Osteoblast (primary cell): ENCODE measurements at regions not wholly inside any gene's neighbourhood (a gene's known extent, or its start where the extent isn't known, plus 50 kb on each side); places are given as distances from the start of the nearest gene placed in this dataset.

Experiments
- DNase-seq: peaks from one replicate; pipeline ENCODE4 v3.0.0; 2011; ENCODE audit warnings: low spot score, mixed read lengths; ENCODE audit not compliant: insufficient read length; ENCODE audit errors: missing footprints
- H2AFZ ChIP-seq: 2 replicates; pipeline ENCODE4 v1.6.0; 2011; ENCODE audit warnings: mild to moderate bottlenecking, low read length
- H3K27ac ChIP-seq: 2 replicates; pipeline ENCODE4 v1.5.1; 2011; ENCODE audit warnings: mild to moderate bottlenecking, low read depth, low read length, moderate library complexity
- H3K27me3 ChIP-seq: 2 replicates; pipeline ENCODE4 v1.6.0; 2012; ENCODE audit warnings: mild to moderate bottlenecking, control low read depth, inconsistent platforms, low read length, moderate library complexity; ENCODE audit not compliant: insufficient read depth
- H3K36me3 ChIP-seq: 2 replicates; pipeline ENCODE4 v1.5.1; 2011; ENCODE audit warnings: mild to moderate bottlenecking, low read length, control low read depth, moderate library complexity; ENCODE audit not compliant: insufficient read depth
- H3K4me1 ChIP-seq: 2 replicates; pipeline ENCODE4 v1.5.1; 2011; ENCODE audit warnings: mild to moderate bottlenecking, low read length, control low read depth, moderate library complexity; ENCODE audit not compliant: insufficient read depth
- H3K4me2 ChIP-seq: 2 replicates; pipeline ENCODE4 v1.6.0; 2011; ENCODE audit warnings: mild to moderate bottlenecking, low read length; ENCODE audit not compliant: insufficient read depth
- H3K4me3 ChIP-seq: fragments of 200-600 bp; sonication (generic); 3 replicates; pipeline ENCODE4 v1.5.1; 2012; ENCODE audit warnings: mild to moderate bottlenecking, low read length, inconsistent platforms; ENCODE audit not compliant: insufficient read depth
- H3K79me2 ChIP-seq: 2 replicates; pipeline ENCODE4 v1.6.0; 2012; ENCODE audit warnings: mild to moderate bottlenecking, low read length, control low read depth, inconsistent platforms; ENCODE audit not compliant: insufficient read depth
- H3K9me3 ChIP-seq: 2 replicates; pipeline ENCODE4 v1.5.1; 2011; ENCODE audit warnings: low read depth, low read length, control low read depth
- H4K20me1 ChIP-seq: 2 replicates; pipeline ENCODE4 v1.6.0; 2012; ENCODE audit warnings: mild to moderate bottlenecking, low read length, control low read depth; ENCODE audit not compliant: insufficient read depth
- CTCF ChIP-seq: IDR thresholded peaks from 2 replicates; pipeline ENCODE4 v1.5.1; 2011; ENCODE audit warnings: mild to moderate bottlenecking, low read depth, low read length, moderate library complexity; ENCODE audit errors: extremely low read depth

DNA sequence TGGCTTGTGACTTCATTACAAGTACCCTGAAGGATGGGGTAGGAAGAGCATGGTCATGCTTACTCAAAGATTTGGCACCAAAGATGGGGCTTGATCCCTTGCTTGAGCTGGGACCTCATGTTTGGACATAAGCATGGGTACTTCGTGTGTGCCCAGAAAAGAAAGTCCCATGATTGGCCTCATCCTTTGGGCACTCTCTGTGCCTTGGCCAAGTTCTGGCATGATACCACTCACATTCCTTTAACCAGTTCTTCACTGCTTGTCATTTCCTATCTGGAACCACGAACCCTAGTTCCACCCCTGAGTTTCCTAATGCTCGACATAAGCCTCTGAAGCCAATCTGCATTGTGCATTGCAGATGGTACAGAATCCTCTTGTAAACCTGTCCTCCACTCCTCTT is 107.0 kb downstream of the NAV1 start:
- TF ChIP-seq CTCF = no peak
- no peak overlapping the region for H2AFZ ChIP-seq
- H3K4me1 ChIP-seq = peaks cover 33% of the 10 kb centered on the region
- H3K4me2 ChIP-seq = no peak overlapping the region
- H3K36me3 ChIP-seq = peaks cover 31% of the 10 kb centered on the region
- DNase-seq = peak; percentile 86
- H3K79me2 ChIP-seq = peaks cover 36% of the 10 kb centered on the region
- no peak overlapping the region for H3K27ac ChIP-seq
- no peaks in the 10 kb centered on the region for H3K27me3 ChIP-seq
- H3K4me3 ChIP-seq = no peak overlapping the region
- H4K20me1 ChIP-seq = peaks cover 38% of the 10 kb centered on the region
- no peaks in the 10 kb centered on the region for H3K9me3 ChIP-seq

DNA sequence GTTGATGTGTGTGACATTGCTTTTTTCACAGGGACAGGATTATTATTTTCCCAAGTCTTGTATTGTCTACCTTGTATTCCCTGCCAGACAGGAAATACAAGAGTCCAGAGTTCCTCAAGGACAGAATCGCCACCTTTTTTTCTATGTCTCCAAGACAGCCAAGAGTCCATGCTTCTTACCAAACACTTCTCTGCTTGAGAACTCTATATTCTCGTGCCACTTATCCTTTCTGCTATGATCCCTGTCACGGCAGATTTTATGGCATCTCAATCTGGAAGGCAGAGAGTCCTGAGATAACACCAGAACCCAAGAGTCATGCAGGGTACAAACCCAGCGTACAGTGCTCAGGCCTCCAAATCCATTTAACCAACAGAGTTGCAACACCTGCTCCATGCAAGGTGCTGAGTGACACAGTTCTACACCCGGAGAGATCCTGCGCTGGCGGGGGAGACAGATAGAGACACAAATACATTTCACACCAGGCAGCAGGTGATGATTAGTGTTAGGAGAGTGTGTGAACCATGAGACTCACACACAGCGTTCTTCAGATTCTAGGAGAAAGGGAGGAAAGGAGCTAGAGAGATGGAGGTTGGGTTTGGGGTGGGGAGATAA is 107.6 kb downstream of the NAV1 start:
- peaks cover 41% of the 10 kb centered on the region for H4K20me1 ChIP-seq
- H3K79me2 ChIP-seq = peaks cover 36% of the 10 kb centered on the region
- peaks cover 25% of the 10 kb centered on the region for H3K36me3 ChIP-seq
- H3K4me2 ChIP-seq = no peak overlapping the region
- no peaks in the 10 kb centered on the region for H3K27me3 ChIP-seq
- H3K27ac ChIP-seq = peak overlapping the region; percentile 9
- no peaks in the 10 kb centered on the region for H3K9me3 ChIP-seq
- H3K4me3 ChIP-seq = no peak overlapping the region
- no peak overlapping the region for H2AFZ ChIP-seq
- TF ChIP-seq CTCF = no peak
- H3K4me1 ChIP-seq = peaks cover 38% of the 10 kb centered on the region
- DNase-seq = peak; percentile 66

- Histone ChIP-seq H3K4me2 (peak overlapping the region; percentile 89), H4K20me1 (peaks cover 45% of the 10 kb centered on the region), H3K4me1 (peaks cover 43% of the 10 kb centered on the region), H3K9me3 (no peaks in the 10 kb centered on the region), H3K36me3 (peaks cover 25% of the 10 kb centered on the region), H3K4me3 (no peak overlapping the region), H3K27me3 (no peaks in the 10 kb centered on the region), H2AFZ (no peak overlapping the region), H3K27ac (peak overlapping the region; percentile 9), H3K79me2 (peaks cover 41% of the 10 kb centered on the region)
- no peak for TF ChIP-seq CTCF
- peak; percentile 82 for DNase-seq
Measured at GRCh38 chr1:201647094-201647493, 108.2 kb downstream of the NAV1 start.

DNA sequence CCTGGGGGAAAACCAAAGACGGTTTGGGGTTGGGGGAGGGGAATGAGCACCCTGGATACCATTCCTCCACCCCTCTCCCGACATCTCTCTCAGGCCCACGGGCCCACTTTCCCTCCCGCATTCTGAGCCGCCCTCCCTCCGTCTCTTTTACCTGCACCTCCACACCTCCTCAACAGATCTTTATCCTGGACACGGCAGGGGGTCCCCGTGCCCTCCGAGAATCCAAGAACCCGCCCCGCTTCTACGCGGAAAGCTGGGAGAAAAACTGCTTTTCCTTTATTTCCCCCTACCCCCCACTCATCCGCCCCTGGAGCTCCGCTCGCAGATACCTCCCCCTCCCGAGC is 108.8 kb downstream of the NAV1 start:
- peaks cover 51% of the 10 kb centered on the region for H4K20me1 ChIP-seq
- no peaks in the 10 kb centered on the region for H3K9me3 ChIP-seq
- peaks cover 29% of the 10 kb centered on the region for H3K36me3 ChIP-seq
- peaks cover 46% of the 10 kb centered on the region for H3K4me1 ChIP-seq
- H2AFZ ChIP-seq = no peak overlapping the region
- no peak for TF ChIP-seq CTCF
- peak overlapping the region; percentile 81 for H3K4me3 ChIP-seq
- peaks cover 47% of the 10 kb centered on the region for H3K79me2 ChIP-seq
- H3K4me2 ChIP-seq = peak overlapping the region; percentile 89
- H3K27ac ChIP-seq = peak overlapping the region; percentile 9
- H3K27me3 ChIP-seq = no peaks in the 10 kb centered on the region
- DNase-seq = no peak
